GM23248 (cell line): ENCODE measurements at regions not wholly inside any gene's neighbourhood (a gene's known extent, or its start where the extent isn't known, plus 50 kb on each side); places are given as distances from the start of the nearest gene placed in this dataset.

Experiments
- EZH2 ChIP-seq: fragments of 200-600 bp; sonication (generic); IDR thresholded peaks from 2 replicates; pipeline ENCODE4 v1.6.1; 2018; ENCODE audit warnings: antibody characterized with exemption, mild to moderate bottlenecking; ENCODE audit not compliant: insufficient read depth, poor library complexity, severe bottlenecking
- EZH2phosphoT487 ChIP-seq: fragments of 200-600 bp; sonication (generic); IDR thresholded peaks from 2 replicates; pipeline ENCODE4 v1.6.1; 2018; ENCODE audit warnings: antibody characterized with exemption, moderate library complexity, mild to moderate bottlenecking, low read depth; ENCODE audit not compliant: insufficient read depth

DNA sequence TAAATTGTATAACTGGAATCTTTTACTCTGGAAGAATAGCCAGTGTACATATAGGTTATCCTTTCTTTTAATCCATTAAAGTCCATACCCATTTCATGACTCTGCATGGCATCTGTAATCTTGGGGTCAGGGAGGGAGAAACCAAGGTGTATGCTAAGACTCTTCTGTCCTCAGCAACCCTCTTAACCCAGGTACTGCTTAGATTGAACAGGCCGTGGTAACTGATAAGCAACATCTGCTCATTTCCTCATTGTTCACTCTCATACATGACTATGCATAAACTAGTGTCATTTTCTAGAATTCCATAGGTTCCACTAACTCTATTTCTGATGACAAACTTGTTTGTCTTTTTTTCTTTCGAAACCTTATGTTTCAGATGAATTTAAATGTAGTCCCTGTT lies 69.3 kb upstream of the IFNE start:
- TF ChIP-seq EZH2phosphoT487 (no peak), EZH2 (no peak)
